ENCODE measurements at regions not wholly inside any gene's neighbourhood (a gene's known extent, or its start where the extent isn't known, plus 50 kb on each side); places are given as distances from the start of the nearest gene placed in this dataset.

DNA sequence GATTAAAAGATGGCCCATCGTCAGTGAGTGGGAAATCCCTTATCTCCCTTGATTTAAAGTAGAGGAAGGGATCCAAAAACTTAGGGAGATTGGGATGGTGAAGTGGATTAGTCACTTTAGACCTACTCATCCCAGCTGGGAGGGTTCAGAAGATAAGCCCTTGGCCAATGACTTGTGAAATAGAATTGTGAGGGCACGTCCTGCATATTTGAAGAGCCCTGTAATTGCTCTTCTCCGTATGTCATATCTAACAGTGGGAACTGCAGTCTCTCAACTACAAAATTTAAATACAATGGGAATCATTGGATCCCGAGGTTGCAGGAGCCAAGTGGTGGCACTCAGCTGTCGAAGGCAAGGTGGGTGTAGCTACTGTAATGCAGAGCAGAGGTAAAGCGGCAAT lies 65.4 kb upstream of the C9orf72 start:
- TF ChIP-seq, protein P1, sequence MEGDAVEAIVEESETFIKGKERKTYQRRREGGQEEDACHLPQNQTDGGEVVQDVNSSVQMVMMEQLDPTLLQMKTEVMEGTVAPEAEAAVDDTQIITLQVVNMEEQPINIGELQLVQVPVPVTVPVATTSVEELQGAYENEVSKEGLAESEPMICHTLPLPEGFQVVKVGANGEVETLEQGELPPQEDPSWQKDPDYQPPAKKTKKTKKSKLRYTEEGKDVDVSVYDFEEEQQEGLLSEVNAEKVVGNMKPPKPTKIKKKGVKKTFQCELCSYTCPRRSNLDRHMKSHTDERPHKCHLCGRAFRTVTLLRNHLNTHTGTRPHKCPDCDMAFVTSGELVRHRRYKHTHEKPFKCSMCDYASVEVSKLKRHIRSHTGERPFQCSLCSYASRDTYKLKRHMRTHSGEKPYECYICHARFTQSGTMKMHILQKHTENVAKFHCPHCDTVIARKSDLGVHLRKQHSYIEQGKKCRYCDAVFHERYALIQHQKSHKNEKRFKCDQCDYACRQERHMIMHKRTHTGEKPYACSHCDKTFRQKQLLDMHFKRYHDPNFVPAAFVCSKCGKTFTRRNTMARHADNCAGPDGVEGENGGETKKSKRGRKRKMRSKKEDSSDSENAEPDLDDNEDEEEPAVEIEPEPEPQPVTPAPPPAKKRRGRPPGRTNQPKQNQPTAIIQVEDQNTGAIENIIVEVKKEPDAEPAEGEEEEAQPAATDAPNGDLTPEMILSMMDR (tag by site-specific recombination; IDR thresholded peaks at IDR 0.05), result no peak
- TF ChIP-seq ZNF138 (tag by site-specific recombination; IDR thresholded peaks at IDR 0.05; ENCODE audit: borderline replicate concordance), result no peak
- TF ChIP-seq, protein P2, sequence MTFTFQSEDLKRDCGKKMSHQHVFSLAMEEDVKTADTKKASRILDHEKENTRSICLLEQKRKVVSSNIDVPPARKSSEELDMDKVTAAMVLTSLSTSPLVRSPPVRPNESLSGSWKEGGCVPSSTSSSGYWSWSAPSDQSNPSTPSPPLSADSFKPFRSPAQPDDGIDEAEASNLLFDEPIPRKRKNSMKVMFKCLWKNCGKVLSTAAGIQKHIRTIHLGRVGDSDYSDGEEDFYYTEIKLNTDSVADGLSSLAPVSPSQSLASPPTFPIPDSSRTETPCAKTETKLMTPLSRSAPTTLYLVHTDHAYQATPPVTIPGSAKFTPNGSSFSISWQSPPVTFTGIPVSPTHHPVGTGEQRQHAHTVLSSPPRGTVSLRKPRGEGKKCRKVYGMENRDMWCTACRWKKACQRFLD (tag by site-specific recombination; IDR thresholded peaks at IDR 0.05), result no peak
- TF ChIP-seq, protein P3, sequence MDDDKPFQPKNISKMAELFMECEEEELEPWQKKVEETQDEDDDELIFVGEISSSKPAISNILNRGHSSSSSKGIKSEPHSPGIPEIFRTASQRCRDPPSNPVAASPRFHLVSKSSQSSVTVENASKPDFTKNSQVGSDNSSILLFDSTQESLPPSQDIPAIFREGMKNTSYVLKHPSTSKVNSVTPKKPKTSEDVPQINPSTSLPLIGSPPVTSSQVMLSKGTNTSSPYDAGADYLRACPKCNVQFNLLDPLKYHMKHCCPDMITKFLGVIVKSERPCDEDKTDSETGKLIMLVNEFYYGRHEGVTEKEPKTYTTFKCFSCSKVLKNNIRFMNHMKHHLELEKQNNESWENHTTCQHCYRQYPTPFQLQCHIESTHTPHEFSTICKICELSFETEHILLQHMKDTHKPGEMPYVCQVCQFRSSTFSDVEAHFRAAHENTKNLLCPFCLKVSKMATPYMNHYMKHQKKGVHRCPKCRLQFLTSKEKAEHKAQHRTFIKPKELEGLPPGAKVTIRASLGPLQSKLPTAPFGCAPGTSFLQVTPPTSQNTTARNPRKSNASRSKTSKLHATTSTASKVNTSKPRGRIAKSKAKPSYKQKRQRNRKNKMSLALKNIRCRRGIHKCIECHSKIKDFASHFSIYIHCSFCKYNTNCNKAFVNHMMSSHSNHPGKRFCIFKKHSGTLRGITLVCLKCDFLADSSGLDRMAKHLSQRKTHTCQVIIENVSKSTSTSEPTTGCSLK (tag by site-specific recombination; IDR thresholded peaks at IDR 0.05), result no peak
- TF ChIP-seq ZNF623 (tag by site-specific recombination; IDR thresholded peaks at IDR 0.05), result no peak
- TF ChIP-seq ZBTB20 (tag by site-specific recombination; IDR thresholded peaks at IDR 0.05), result no peak
- TF ChIP-seq YY1 (tag by site-specific recombination; IDR thresholded peaks at IDR 0.05), result no peak
- TF ChIP-seq, protein P4, sequence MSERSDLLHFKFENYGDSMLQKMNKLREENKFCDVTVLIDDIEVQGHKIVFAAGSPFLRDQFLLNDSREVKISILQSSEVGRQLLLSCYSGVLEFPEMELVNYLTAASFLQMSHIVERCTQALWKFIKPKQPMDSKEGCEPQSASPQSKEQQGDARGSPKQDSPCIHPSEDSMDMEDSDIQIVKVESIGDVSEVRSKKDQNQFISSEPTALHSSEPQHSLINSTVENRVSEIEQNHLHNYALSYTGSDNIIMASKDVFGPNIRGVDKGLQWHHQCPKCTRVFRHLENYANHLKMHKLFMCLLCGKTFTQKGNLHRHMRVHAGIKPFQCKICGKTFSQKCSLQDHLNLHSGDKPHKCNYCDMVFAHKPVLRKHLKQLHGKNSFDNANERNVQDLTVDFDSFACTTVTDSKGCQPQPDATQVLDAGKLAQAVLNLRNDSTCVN (tag by site-specific recombination; optimal IDR thresholded peaks at IDR 0.05), result no peak
- no peak for TF ChIP-seq ZBTB8A (tag by site-specific recombination; IDR thresholded peaks at IDR 0.05)
- no peak for TF ChIP-seq SP7 (tag by site-specific recombination; IDR thresholded peaks at IDR 0.05)
- no peak for TF ChIP-seq ZBTB21 (tag by site-specific recombination; IDR thresholded peaks at IDR 0.05)
- TF ChIP-seq, protein P5, sequence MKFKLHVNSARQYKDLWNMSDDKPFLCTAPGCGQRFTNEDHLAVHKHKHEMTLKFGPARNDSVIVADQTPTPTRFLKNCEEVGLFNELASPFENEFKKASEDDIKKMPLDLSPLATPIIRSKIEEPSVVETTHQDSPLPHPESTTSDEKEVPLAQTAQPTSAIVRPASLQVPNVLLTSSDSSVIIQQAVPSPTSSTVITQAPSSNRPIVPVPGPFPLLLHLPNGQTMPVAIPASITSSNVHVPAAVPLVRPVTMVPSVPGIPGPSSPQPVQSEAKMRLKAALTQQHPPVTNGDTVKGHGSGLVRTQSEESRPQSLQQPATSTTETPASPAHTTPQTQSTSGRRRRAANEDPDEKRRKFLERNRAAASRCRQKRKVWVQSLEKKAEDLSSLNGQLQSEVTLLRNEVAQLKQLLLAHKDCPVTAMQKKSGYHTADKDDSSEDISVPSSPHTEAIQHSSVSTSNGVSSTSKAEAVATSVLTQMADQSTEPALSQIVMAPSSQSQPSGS (tag by site-specific recombination; IDR thresholded peaks at IDR 0.05; ENCODE audit: low read depth), result no peak

Measured in HEK293 (cell line).